Femur (tissue), 1 donor: ENCODE measurements at regions not wholly inside any gene's neighbourhood (a gene's known extent, or its start where the extent isn't known, plus 50 kb on each side); places are given as distances from the start of the nearest gene placed in this dataset.
A peak's percentile ranks its signal among the peaks of the same experiment; 100 is the strongest.

Experiments
- DNase-seq: peaks from one replicate; pipeline ENCODE4 v3.0.0-alpha.2; 2017

DNA sequence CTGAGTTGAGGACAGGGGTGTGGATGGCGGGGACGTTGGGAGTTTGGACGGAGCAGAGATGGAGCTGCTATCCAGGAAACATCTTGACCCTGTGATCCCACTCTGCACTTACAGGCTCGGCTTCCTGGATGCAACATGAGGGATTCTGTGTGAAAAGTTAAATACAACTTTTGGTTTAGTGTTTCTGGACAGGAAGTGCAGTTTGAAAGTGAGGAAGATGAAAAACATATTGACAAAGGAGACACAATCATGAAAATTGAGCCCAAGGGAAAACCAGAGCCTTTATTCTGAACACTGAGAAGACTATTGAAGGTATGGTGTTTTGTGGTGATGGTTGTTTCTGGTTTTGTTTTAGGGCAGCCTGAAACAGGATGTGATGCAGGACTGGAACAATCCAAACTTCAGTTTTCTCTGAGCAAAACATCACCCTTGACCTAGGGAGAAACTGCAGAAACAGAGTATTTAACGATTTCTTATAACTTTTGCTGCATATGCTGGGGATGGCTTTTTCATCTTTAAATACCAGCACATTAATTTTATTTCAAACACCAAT, 76.5 kb upstream of the RFX8 start:
- DNase-seq, result no peak

DNA sequence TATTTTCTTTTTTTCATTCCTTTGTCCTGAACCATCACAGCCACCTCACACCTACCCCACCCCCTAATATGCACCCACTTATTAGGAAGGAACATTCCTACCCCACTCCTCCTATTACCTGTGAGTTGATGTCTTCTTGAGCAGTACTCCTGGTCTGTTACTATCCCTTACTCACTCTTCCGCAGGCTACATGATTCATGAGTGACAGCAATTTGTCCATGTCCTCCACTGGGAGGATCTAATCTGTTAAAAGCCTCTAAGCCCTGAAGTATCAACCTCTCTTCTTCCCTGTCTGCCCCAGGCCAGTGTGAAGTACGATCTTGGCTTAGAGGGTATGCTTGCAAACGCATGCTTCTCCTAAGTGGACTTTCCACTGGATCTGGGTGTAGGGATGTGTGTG, 75.6 kb upstream of the RFX8 start:
- no peak for DNase-seq

DNA sequence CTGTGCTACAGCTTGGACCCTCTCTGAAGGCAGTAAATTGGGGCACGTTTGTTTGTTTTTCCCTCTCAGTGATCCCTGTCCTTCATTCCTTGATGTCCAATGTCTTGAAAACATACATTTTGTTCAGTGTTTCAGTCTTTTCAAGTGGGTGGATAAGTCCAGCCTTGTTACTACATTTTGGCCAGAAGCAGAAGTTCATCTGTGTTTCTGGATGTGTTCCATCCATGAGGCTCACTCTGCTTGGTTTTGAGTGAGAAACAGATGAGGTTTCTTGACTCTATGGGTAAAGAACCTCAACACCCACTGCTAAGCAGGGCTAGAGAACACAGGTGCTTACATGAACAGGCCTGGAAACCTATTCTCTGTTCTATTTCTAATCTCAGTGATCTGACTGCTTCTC, 74.5 kb upstream of the RFX8 start:
- DNase-seq, result no peak

DNA sequence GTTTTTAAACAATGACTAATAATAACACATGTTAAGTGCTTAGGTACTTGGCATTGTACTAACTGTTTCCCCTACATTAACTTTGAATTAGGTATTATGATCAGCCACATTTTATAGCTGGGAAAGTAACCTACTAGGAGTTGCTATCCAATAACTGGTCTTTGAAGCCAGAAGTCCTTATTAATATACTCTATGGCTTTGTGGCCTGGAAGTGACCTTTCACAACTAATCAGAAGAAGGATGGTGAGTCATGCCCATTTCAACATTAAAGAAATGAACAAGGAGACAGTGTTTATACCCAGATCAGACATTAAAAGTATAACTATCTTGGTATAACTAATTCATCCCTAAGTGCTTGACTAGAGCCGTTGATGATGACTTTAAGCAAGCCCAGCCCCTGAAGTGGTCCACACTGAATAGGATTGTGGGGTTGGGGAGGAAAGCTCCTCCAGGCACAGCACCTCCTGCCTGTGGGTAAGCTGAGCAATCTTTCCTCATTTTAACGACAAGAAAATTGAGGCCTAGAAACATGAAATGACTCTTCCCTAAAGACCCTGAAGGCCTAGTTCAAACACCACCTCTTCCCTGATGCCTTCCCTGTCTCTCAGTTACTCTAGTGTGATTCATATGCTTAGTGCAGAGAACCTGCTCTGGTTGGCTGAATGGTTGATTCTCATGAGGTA, 71.6 kb upstream of the RFX8 start:
- no peak for DNase-seq

DNA sequence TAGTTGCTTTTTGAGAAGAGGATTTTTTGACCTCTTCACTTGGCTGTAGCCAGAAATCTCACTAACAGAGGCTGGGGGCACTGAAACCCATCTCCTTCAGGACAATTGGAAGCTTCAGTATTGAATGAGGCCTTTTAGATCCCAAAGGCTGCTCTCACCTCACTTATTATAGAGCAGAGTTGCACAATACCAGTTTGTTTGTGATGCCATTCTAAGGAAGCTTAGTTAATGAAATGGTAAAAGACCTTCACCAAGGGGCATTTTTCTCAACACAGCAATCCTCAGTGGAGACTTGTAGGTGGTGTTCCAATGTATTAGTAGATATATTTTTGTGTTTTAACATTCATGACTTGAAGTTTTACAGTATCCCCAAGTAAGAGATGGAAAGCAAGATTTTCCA, 71.0 kb upstream of the RFX8 start:
- no peak for DNase-seq

DNA sequence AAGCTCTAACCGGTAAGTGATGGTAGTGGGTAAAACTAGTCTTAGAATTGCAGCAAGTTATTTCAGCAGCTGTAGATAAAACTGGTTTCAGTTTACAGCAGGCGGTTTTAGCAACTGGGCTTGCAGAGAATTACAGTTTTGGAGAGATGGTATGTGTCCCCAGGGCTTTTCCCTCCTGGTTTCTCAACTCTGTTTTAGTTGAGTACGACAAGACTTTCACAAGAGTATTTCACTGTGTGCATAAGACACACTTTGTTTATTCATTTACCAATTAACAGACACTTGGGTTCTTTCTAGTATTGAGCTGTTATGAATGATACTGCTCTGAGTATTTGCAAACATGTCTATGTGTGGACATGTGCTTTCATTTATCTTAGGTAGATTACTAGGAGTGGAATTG, 65.6 kb upstream of the RFX8 start:
- no peak for DNase-seq

DNA sequence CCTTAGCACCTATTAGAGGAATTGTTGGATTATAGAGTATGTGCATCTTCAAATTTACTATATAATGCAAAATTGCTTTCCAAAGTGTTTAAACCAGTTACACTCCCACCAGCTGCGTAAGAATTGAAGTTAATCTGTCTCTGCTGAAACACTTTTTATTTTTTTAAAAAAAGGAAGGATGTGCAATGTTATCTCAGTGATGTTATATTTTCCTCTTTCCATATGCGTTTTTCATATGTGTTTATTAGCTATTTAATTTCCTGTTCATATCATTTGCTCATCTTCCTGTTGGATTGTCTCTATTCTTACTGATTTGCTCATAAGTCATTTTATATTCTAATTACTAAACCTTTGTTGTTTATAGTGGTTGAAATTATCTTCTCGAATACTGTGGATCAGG, 63.2 kb upstream of the RFX8 start:
- no peak for DNase-seq

DNA sequence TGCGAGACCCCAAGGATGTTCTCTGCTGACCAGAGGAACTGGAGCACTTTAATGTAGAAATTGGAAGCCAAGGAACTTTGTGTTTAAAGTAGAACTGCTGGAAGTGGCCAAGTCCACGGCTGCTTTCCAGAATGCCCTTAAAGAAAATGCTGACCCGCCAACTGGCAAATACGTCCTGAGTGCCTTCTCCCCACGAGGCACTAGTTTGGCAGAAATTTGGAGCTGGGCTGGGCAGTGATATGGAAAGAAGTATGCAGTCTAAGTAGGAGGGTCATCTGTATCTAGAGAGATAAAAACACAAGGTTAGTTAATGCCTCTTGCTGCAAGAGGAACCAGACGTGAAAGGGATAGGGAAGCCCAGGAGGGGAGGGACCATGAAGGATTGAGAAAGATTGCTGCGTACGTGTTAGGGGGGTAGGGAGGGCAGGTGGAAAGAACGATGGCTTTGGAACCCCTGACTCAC, 59.3 kb upstream of the RFX8 start:
- DNase-seq, result no peak

DNA sequence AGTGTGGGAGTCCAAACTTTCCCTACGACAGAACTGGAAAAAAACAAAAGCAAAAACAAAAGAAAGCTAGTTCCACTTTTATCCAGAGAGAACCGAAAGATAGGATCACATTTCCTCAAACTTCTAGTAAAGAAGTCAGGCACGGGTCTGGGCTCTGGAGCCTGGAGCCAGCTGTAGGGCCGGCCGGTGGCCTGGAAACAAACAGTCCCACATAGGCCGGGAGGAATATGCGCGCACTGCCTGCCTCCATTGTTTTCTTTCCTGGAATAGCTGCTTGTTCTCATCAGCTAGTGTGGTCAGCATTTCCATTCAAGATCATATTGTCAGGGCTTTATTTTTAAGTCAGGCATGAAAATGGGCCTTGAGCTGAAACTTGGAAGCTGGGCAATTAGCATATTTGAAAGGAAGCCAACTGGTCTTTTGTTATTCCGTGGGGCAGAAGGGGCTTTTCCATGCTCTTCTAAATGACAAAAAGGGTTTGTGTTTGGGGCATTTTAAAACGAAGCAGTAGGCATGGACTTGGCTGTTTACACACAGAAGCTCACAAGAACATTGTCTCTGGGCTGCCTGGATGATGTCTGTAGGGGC, 58.7 kb upstream of the RFX8 start:
- peak; percentile 50 for DNase-seq

DNA sequence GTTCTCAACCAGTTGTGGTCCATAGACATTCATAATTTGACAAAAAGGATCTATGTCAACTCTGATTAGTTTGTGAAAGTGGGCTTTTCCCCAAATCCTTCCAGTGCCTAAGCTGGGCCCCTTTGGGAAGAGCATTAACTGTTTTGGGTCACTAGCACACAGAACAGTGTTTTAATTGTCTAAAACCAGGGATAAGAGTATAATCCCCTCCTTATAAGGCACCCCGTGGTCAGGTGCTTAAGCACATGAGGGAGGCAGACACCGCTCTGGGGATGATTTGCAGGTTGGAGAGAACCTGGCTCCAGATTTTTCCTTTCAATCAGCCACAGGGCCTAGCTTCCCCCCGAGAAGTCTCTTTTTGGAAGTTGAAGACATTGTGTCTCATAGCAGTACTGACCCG, 53.6 kb upstream of the RFX8 start:
- DNase-seq, result no peak

DNA sequence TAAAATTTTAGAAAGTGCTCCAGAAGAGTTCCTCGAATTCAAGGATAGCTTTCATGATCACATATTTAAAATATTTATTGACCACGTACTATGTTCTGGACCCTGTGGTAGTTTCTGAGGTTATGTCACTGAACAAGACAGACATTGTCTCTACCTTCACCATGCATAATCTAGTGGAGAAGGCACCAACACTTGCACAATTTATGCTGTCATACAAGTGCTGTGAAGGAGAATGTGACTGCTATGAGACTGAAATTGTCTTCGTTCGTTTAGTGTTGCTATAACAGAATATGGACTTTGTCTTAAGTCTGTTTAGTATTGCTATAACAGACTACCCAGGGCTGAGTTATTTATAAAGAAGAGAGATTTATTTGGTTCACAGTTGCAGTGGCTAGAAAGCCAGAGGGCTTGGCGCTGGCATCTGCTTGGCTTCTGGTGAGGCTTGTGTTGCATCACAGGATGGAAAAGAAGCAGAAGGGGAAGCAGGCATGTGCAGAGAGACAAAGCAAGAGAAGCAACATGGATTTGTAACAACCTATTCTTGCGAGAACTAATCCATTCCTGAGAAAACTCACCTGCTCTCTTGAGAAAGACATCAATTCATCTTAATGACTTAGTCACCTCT, 50.0 kb upstream of the RFX8 start:
- DNase-seq, result no peak
